ENCODE measurements at regions not wholly inside any gene's neighbourhood (a gene's known extent, or its start where the extent isn't known, plus 50 kb on each side); places are given as distances from the start of the nearest gene placed in this dataset.

DNA sequence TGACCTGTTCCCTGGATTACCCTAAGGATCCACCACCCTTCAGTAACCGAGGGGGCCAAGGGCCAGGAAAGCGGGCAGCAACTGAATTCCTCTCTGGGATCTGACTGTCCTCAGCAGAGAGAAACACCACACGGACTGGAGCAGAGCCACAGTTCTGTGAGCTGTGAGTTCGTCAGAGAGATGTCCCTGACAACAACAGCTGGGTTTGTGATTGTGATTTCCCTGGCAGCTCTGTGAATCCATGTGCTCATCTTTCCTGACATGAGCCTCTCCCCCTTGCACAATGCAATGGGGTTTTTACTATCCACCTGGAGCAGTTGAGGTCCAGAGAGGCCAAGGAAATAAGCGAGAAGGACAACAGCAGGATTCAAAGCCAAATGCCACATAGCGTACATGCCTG, 69.4 kb upstream of the AMPD3 start:
- no peak for TF ChIP-seq Cebpa-rat (IDR thresholded peaks at IDR 0.05)
- no peak overlapping the region for H3K27ac ChIP-seq
- H4K20me1 ChIP-seq: no peaks in the 10 kb centered on the region
- H3K27me3 ChIP-seq: no peaks in the 10 kb centered on the region
- H3K4me3 ChIP-seq: no peak overlapping the region
- no peak overlapping the region for H3K4me2 ChIP-seq
- H3K9ac ChIP-seq: no peak overlapping the region
- H3K4me1 ChIP-seq: no peaks in the 10 kb centered on the region
- no peaks in the 10 kb centered on the region for H3K36me3 ChIP-seq
- H3K9me3 ChIP-seq: no peaks in the 10 kb centered on the region

DNA sequence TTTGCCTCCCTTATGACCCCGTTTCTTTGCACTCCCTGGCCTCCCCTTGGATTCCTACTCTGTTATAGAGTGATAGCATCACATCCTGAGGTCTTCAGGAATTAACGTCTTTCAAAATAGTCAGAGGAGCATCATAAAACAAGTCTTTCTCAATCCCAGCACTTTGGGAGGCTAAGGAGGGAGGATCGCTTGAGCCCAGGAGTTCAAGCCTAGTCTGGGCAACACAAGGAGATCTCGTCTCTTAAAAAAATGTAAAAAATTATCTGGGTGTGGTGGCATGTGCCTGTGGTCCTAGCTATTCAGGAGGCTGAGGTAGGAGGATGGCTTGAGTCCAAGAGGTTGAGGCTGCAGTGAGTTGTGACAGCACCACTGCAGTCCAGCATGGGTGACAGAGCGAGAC, 68.7 kb upstream of the AMPD3 start:
- H4K20me1 ChIP-seq: no peaks in the 10 kb centered on the region
- H3K9ac ChIP-seq: no peak overlapping the region
- no peaks in the 10 kb centered on the region for H3K27me3 ChIP-seq
- no peak for TF ChIP-seq Cebpa-rat (IDR thresholded peaks at IDR 0.05)
- H3K36me3 ChIP-seq: no peaks in the 10 kb centered on the region
- no peaks in the 10 kb centered on the region for H3K4me1 ChIP-seq
- H3K27ac ChIP-seq: no peak overlapping the region
- H3K4me3 ChIP-seq: no peak overlapping the region
- H3K9me3 ChIP-seq: no peaks in the 10 kb centered on the region
- no peak overlapping the region for H3K4me2 ChIP-seq

DNA sequence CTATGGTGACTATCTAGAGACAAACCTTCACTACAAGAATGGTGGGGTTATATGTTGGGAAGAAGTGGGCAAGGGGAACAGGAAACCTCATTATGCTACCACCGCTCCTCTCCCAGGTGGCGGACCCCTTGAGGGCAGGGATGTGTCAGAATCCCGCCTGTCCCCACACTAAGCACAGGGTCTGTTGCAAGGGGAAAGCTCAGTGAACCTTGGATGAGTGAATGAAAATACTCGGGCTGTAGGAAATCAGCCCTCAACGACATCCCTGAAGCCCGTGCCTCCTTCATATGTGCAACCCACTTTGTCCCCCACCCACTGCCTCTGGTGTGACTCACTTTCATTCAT, 68.2 kb upstream of the AMPD3 start:
- Histone ChIP-seq H3K9ac (no peak overlapping the region), H4K20me1 (no peaks in the 10 kb centered on the region), H3K27me3 (no peaks in the 10 kb centered on the region), H3K4me2 (no peak overlapping the region), H3K36me3 (no peaks in the 10 kb centered on the region), H3K4me1 (no peaks in the 10 kb centered on the region), H3K9me3 (no peaks in the 10 kb centered on the region), H3K27ac (no peak overlapping the region), H3K4me3 (no peak overlapping the region)
- no peak for TF ChIP-seq Cebpa-rat (IDR thresholded peaks at IDR 0.05)

DNA sequence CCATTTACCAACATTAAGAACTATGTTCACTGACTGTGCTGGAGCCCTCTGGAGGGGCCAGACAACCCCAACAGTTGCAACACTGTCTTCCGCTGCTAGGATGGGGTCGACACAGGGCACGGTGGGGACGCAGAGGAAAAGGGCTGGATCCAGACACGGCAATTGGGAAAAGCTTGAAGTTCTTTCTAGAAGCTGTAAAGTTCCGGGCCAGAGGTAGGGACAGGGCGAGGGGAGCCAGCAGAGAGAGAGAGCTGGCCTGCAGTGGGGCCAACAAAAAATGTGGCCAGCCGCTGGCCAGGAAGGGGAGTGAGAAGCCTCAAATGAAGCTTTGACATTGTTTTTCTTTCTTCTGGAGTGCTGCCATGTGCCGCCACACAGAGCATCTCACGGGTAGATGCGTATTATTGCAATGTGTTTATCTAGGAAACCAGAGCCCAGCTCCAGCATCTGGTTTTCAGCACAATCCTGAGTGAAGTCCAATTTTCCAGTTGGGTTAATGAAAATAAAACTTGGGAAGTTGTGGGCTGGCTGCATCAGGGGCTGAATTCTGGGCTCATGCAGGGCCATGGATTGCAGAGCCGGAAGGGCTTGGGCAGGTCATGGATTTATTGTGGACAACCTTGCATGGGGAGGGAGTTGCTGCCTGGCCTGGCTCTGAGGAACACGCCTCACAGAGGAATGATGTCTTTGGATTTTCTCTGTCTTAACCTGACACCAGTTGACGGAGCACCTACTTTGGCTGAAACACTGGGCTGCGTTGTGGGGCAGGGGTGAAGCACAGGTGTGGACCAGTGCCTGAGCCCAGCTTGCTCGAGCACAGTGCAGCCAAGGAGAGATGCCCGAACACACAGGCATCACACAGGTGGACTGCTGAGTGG, 67.6 kb upstream of the AMPD3 start:
- H3K4me2 ChIP-seq: no peak overlapping the region
- H4K20me1 ChIP-seq: no peaks in the 10 kb centered on the region
- no peak for TF ChIP-seq Cebpa-rat (IDR thresholded peaks at IDR 0.05)
- H3K27me3 ChIP-seq: no peaks in the 10 kb centered on the region
- no peak overlapping the region for H3K9ac ChIP-seq
- no peaks in the 10 kb centered on the region for H3K36me3 ChIP-seq
- H3K27ac ChIP-seq: no peak overlapping the region
- H3K9me3 ChIP-seq: no peaks in the 10 kb centered on the region
- no peaks in the 10 kb centered on the region for H3K4me1 ChIP-seq
- no peak overlapping the region for H3K4me3 ChIP-seq

DNA sequence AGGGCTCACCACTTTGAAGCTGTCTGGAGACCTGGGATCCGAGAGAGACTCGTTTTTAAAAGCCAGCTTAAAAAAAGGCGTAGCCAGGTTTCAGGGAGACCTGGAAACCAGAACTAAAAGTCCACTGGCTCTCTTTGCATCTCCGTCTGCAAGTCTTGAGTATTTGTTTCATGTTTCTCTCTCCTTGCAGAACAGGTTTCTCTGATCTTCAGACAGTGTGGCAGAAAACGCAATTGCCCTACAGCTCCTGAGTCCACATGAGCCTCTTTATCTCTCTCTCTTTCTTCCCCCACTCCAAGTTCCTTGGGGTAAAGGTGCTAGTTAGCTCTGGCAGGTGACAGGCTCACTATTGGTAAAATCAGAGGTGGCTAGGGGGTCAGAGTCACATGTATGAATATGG, 67.0 kb upstream of the AMPD3 start:
- H3K9ac ChIP-seq: no peak overlapping the region
- no peaks in the 10 kb centered on the region for H3K27me3 ChIP-seq
- no peaks in the 10 kb centered on the region for H3K36me3 ChIP-seq
- H3K27ac ChIP-seq: no peak overlapping the region
- TF ChIP-seq Cebpa-rat (IDR thresholded peaks at IDR 0.05): no peak
- no peaks in the 10 kb centered on the region for H3K9me3 ChIP-seq
- H4K20me1 ChIP-seq: no peaks in the 10 kb centered on the region
- no peak overlapping the region for H3K4me3 ChIP-seq
- no peak overlapping the region for H3K4me2 ChIP-seq
- no peaks in the 10 kb centered on the region for H3K4me1 ChIP-seq

DNA sequence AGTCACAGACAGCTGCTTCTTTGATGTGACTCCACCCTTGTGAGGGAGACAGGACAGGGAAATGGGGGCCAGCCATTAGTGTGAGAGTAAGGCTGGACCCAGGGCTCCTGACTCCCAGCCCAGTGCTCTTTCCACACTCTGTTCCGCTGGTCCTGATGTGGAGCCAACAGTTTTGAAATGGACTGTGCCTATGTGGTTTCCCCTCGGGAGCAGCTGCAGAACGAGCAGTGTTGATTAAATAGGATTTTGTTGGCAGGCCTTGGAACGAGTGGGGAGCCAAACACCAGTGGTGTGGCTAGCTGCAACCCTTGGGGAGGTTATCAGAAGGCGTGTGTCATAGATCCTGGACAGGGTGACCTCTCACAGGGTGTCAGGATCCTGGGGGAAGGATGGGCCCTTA, 66.5 kb upstream of the AMPD3 start:
- H3K27ac ChIP-seq: no peak overlapping the region
- TF ChIP-seq Cebpa-rat (IDR thresholded peaks at IDR 0.05): no peak
- H3K4me2 ChIP-seq: no peak overlapping the region
- no peaks in the 10 kb centered on the region for H3K9me3 ChIP-seq
- H3K4me1 ChIP-seq: no peaks in the 10 kb centered on the region
- H3K36me3 ChIP-seq: no peaks in the 10 kb centered on the region
- H3K9ac ChIP-seq: no peak overlapping the region
- no peak overlapping the region for H3K4me3 ChIP-seq
- no peaks in the 10 kb centered on the region for H4K20me1 ChIP-seq
- H3K27me3 ChIP-seq: no peaks in the 10 kb centered on the region

DNA sequence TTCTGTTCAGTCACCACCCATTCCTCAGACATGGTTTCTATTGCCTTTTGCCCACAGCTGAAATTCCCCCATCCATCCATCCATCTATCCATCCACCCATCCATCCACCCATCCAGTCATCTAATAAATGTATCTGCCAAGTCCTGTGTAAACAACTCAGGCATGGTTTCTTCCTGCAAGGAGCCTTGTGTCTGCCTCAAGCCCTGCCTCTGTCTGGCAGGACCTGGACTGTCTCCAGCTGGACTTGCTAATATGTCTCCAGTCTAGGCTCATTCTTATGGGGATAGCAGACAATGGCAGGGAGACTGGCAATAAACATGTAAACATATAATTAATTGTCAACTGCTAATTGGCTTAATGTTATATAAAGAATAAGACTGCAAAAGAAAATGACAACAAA, 64.7 kb upstream of the AMPD3 start:
- Histone ChIP-seq H3K27ac (no peak overlapping the region), H3K4me3 (no peak overlapping the region), H3K9me3 (no peaks in the 10 kb centered on the region), H3K9ac (no peak overlapping the region), H4K20me1 (no peaks in the 10 kb centered on the region), H3K4me1 (no peaks in the 10 kb centered on the region), H3K36me3 (no peaks in the 10 kb centered on the region), H3K27me3 (no peaks in the 10 kb centered on the region), H3K4me2 (no peak overlapping the region)
- no peak for TF ChIP-seq Cebpa-rat (IDR thresholded peaks at IDR 0.05)

DNA sequence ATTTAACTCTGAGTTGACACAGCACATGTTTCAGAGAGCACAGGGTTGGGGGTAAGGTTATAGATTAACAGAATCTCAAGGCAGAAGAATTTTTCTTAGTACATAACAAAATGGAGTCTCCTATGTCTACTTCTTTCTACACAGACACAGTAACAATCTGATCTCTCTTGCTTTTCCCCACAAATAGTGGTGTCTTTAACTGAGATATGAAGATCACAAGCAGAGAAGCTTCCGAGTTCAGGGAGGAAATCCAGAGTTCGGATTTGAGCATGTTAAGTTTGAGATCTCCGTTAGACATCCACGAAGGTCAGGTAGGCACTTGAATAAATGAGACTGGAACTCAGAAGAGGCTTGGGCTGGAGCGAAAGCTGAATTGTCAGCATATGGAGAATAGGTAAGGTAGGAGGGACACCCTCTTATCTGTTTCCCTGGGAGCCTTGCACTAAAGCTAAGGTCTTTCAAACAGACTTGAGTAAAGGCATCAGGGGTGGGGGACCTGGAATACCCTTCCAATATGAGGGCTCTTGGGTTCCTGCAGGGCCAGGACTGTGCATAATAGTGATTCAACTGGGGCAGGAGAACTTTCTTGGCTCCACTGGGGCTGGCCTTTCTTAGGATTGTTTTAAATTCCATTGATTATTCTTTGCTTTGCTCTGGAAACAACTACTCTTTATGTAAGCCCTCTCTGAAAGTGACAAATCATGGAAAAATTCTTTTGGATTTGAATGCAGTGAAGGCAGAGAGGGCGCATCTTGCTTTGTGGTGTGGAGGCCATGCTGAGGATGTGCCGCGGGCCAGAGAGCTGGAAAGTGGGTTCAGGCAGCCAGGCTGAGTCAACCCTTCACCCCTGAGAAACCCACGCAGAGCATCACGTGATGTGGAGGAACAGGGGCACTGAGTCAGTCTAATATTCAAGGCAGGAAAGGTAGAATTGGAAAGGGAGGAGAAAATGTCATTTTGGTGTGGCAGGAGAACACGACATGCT, 62.7 kb upstream of the AMPD3 start:
- H3K36me3 ChIP-seq: no peaks in the 10 kb centered on the region

DNA sequence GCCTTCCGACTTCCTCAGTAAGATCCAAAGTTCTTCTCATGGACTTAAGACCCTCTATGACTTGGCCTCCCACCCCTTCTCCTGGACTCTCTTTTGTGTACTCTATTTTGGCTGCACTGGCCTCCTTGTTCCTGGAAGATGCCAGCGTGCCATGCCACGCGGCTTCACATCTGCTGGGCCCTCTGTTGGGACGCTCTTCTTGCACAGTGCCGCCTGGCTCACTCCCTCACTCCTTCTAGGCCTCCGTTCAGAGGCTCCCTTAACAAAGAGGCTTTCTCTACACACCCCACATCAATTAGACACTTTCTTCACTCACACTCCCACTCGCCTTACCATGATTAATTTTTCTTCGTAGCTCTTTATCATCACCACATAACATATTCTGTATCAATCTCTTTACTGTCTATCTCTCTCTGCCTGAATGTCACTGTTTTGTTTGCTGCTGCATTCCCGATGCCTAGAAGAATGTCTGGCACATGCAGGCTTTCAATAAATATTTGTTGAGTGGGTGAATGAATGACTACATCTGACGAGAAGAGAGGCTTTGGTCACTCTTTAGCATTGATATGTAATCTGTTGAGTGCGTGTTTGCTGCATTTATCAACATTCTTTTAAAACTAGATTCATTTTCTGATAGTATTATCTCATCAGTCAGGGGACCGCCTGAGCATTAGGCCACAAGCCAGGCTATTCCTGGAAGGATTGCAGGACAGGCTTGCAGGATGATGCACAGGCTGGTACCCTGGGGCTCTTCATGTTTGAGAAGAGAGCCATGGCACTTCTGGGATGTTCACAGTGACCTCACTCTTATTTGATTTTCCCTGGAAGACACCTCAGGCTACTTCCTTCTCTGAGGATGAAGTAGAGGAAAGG, 60.6 kb upstream of the AMPD3 start:
- H3K4me3 ChIP-seq: no peak overlapping the region
- no peak overlapping the region for H3K27ac ChIP-seq
- no peaks in the 10 kb centered on the region for H3K9me3 ChIP-seq
- no peaks in the 10 kb centered on the region for H4K20me1 ChIP-seq
- H3K4me2 ChIP-seq: no peak overlapping the region
- H3K9ac ChIP-seq: no peak overlapping the region
- no peaks in the 10 kb centered on the region for H3K36me3 ChIP-seq
- no peaks in the 10 kb centered on the region for H3K27me3 ChIP-seq
- peaks cover 12% of the 10 kb centered on the region for H3K4me1 ChIP-seq
- TF ChIP-seq Cebpa-rat (IDR thresholded peaks at IDR 0.05): no peak

More for the DNA sequence above, 62.7 kb upstream of the AMPD3 start:
- H3K27me3 ChIP-seq: no peaks in the 10 kb centered on the region
- H4K20me1 ChIP-seq: no peaks in the 10 kb centered on the region
- no peak overlapping the region for H3K4me3 ChIP-seq
- no peak overlapping the region for H3K9ac ChIP-seq
- no peaks in the 10 kb centered on the region for H3K9me3 ChIP-seq
- H3K4me1 ChIP-seq: no peaks in the 10 kb centered on the region
- H3K4me2 ChIP-seq: no peak overlapping the region
- TF ChIP-seq Cebpa-rat (IDR thresholded peaks at IDR 0.05): no peak
- no peak overlapping the region for H3K27ac ChIP-seq
